B cell (primary cell): ENCODE measurements at regions not wholly inside any gene's neighbourhood (a gene's known extent, or its start where the extent isn't known, plus 50 kb on each side); places are given as distances from the start of the nearest gene placed in this dataset.

Experiments used
- CTCF ChIP-seq: fragments of 200-600 bp; IDR thresholded peaks from one replicate; pipeline ENCODE4 v1.8.0; 2022; ENCODE audit warnings: antibody characterized with exemption, mild to moderate bottlenecking
- EZH2 ChIP-seq: IDR thresholded peaks from 2 replicates; pipeline ENCODE4 v1.6.1; 2012; ENCODE audit warnings: borderline replicate concordance, low read depth, mild to moderate bottlenecking, moderate library complexity, low read length; ENCODE audit not compliant: insufficient read depth, poor library complexity, severe bottlenecking

DNA sequence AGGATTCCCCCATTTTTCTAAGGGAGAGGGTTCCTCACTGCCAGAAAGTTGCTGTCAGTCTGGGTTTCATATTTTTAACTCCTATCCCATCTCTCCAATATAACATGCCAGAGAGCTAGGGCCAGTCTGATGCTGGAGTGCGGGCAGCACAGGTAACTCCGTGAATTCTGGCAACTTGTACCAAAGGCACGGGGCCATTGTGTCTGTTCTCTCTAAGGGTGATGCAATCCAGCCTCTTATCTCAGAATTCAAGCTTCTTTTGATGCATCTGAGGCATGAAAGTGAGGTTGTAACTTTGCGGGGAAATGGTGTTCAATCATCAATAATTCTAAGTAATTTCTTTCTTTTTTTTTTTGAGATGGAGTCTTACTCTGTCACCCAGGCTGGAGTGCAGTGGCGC is 1074.4 kb downstream of the TYW1 start:
- TF ChIP-seq EZH2 (no peak), CTCF (no peak)
